ENCODE measurements at regions not wholly inside any gene's neighbourhood (a gene's known extent, or its start where the extent isn't known, plus 50 kb on each side); places are given as distances from the start of the nearest gene placed in this dataset.
A peak's percentile ranks its signal among the peaks of the same experiment; 100 is the strongest.

DNA sequence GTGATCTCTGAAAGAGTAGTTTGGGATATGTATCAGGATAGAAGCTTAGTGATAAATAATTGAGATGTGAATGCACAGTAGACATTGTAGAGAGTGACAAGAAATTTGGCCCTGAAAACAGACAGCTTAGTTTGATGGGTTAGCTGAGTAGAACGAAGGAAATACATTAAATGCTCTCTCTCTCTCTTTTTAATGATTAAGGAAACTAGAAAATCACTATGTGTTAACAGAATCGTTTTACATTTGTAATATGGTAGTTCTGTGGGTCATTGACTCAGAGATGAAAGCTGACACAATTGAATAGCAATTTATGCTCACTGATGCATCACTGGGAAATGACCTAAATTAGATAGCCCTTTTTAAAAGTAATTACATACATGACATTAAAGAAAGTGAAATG, 739.8 kb upstream of the PTPRD start:
- no peaks in the 10 kb centered on the region for H3F3A ChIP-seq (ENCODE audit: low read length, unreplicated experiment)
- H3K27ac ChIP-seq (ENCODE audit: low read length), result no peak overlapping the region
- H3K4me1 ChIP-seq (ENCODE audit: insufficient read depth, low read length), result no peaks in the 10 kb centered on the region
- intact Hi-C loops (cut with micrococcal nuclease), result loop anchor here (5.0 kb wide), 1 partner anchor 510 kb away; no protein-coding TSS in a partner anchor
- TF ChIP-seq EZH2 (IDR thresholded peaks at IDR 0.05; ENCODE audit: low read length, unreplicated experiment) (no peak), EZH2phosphoT487 (IDR thresholded peaks at IDR 0.05; ENCODE audit: borderline replicate concordance, low read length) (no peak)
- TF ChIP-seq, protein P1, sequence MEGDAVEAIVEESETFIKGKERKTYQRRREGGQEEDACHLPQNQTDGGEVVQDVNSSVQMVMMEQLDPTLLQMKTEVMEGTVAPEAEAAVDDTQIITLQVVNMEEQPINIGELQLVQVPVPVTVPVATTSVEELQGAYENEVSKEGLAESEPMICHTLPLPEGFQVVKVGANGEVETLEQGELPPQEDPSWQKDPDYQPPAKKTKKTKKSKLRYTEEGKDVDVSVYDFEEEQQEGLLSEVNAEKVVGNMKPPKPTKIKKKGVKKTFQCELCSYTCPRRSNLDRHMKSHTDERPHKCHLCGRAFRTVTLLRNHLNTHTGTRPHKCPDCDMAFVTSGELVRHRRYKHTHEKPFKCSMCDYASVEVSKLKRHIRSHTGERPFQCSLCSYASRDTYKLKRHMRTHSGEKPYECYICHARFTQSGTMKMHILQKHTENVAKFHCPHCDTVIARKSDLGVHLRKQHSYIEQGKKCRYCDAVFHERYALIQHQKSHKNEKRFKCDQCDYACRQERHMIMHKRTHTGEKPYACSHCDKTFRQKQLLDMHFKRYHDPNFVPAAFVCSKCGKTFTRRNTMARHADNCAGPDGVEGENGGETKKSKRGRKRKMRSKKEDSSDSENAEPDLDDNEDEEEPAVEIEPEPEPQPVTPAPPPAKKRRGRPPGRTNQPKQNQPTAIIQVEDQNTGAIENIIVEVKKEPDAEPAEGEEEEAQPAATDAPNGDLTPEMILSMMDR (conservative IDR thresholded peaks at IDR 0.05; ENCODE audit: low read depth, low read length), result no peak
- H3K9me3 ChIP-seq (ENCODE audit: low read length), result no peaks in the 10 kb centered on the region
- no peaks in the 10 kb centered on the region for H3K9me2 ChIP-seq (replicated peaks; ENCODE audit: low read length)
- BruUV-seq (replicated peaks), result no TSS peak
- no peaks in the 10 kb centered on the region for H3K36me3 ChIP-seq (ENCODE audit: low read depth, low read length)
- no peak overlapping the region for H3K9ac ChIP-seq (ENCODE audit: low read length)
- ATAC-seq (no peak), DNase-seq (no peak)
- POLR2A ChIA-PET (ENCODE audit: unreplicated experiment), result no interaction called here
- no peak overlapping the region for H3K4me3 ChIP-seq (ENCODE audit: low read length)
- no peaks in the 10 kb centered on the region for H4K20me1 ChIP-seq (ENCODE audit: low read length)
- H2AFZ ChIP-seq (ENCODE audit: low read length), result no peak overlapping the region
- no peaks in the 10 kb centered on the region for H3K79me2 ChIP-seq (ENCODE audit: low read length)
- CTCF ChIA-PET, result no interaction called here
- no peak overlapping the region for H3K4me2 ChIP-seq (ENCODE audit: low read length)
- H3K27me3 ChIP-seq (ENCODE audit: low read length), result no peaks in the 10 kb centered on the region

DNA sequence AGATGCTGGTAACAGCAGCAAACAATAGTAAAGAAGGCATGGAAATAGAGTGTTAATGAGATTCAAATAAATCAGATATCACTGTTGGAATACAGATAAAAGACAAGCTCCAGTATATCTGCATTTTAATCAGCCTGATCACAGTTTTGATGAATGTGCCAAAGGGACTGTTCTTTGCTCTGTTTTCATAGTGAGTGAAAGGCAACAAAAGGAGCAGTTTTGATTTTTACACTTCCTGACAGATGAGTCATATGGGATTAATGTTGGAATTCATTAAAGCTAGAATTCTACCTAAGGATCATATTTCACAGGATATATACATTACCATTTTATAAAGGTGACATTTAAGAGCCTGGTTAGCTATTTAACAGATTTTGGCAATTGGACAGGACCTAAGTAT, 743.3 kb upstream of the PTPRD start:
- no peaks in the 10 kb centered on the region for H3K79me2 ChIP-seq (ENCODE audit: low read length)
- H2AFZ ChIP-seq (ENCODE audit: low read length), result no peak overlapping the region
- no peaks in the 10 kb centered on the region for H3K9me2 ChIP-seq (replicated peaks; ENCODE audit: low read length)
- no peaks in the 10 kb centered on the region for H3K9me3 ChIP-seq (ENCODE audit: low read length)
- TF ChIP-seq EZH2phosphoT487 (IDR thresholded peaks at IDR 0.05; ENCODE audit: borderline replicate concordance, low read length) (no peak), EZH2 (IDR thresholded peaks at IDR 0.05; ENCODE audit: low read length, unreplicated experiment) (no peak)
- TF ChIP-seq, protein P1 (conservative IDR thresholded peaks at IDR 0.05; ENCODE audit: low read depth, low read length), result no peak
- no peaks in the 10 kb centered on the region for H4K20me1 ChIP-seq (ENCODE audit: low read length)
- no peaks in the 10 kb centered on the region for H3K27me3 ChIP-seq (ENCODE audit: low read length)
- intact Hi-C loops (cut with micrococcal nuclease), result no loop called here
- no peaks in the 10 kb centered on the region for H3K4me1 ChIP-seq (ENCODE audit: insufficient read depth, low read length)
- no peaks in the 10 kb centered on the region for H3F3A ChIP-seq (ENCODE audit: low read length, unreplicated experiment)
- H3K4me2 ChIP-seq (ENCODE audit: low read length), result no peak overlapping the region
- H3K36me3 ChIP-seq (ENCODE audit: low read depth, low read length), result no peaks in the 10 kb centered on the region
- H3K9ac ChIP-seq (ENCODE audit: low read length), result no peak overlapping the region
- ATAC-seq (peak; percentile 75), DNase-seq (peak; percentile 27)
- POLR2A ChIA-PET (ENCODE audit: unreplicated experiment), result no interaction called here
- no peak overlapping the region for H3K27ac ChIP-seq (ENCODE audit: low read length)
- no peak overlapping the region for H3K4me3 ChIP-seq (ENCODE audit: low read length)
- CTCF ChIA-PET, result no interaction called here
- BruUV-seq (replicated peaks), result no TSS peak

DNA sequence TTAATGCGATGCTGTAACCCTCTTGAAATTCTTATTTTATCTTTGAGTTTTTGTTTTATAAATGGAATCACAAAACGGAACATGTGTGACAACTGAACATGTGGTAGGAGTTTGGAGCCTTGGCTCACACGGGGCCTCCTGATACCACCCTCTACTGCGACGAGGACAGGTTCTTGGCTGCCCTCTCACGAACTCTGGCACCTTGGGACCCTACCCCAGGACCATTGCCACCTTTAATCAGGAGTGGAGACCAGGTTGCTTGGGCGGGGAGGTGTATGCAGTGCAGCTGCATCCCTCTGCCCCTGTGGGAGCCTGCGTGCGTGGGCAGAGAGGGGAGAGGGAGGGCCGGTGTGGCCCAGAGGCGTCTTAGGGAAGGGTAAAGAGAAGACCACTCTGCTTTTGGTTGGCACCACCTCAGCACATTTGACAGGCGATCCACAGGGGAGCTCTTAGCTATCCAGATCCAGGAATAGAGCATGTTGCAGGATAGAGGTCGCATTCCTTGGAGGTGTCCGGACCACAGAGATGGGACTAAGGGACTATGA, 753.9 kb upstream of the PTPRD start:
- H3K27ac ChIP-seq (ENCODE audit: low read length), result no peak overlapping the region
- DNase-seq, result no peak
- no TSS peak for BruUV-seq (replicated peaks)
- H3K79me2 ChIP-seq (ENCODE audit: low read length), result no peaks in the 10 kb centered on the region
- no peak for ATAC-seq
- no peak overlapping the region for H3K9ac ChIP-seq (ENCODE audit: low read length)
- H3K4me1 ChIP-seq (ENCODE audit: insufficient read depth, low read length), result no peaks in the 10 kb centered on the region
- H3K36me3 ChIP-seq (ENCODE audit: low read depth, low read length), result no peaks in the 10 kb centered on the region
- intact Hi-C loops (cut with micrococcal nuclease), result no loop called here
- H3K9me3 ChIP-seq (ENCODE audit: low read length), result no peaks in the 10 kb centered on the region
- no peak overlapping the region for H3K4me2 ChIP-seq (ENCODE audit: low read length)
- no peaks in the 10 kb centered on the region for H3K9me2 ChIP-seq (replicated peaks; ENCODE audit: low read length)
- no peak overlapping the region for H2AFZ ChIP-seq (ENCODE audit: low read length)
- H3K4me3 ChIP-seq (ENCODE audit: low read length), result no peak overlapping the region
- H4K20me1 ChIP-seq (ENCODE audit: low read length), result no peaks in the 10 kb centered on the region
- no peaks in the 10 kb centered on the region for H3K27me3 ChIP-seq (ENCODE audit: low read length)
- ChIA-PET POLR2A (ENCODE audit: unreplicated experiment) (no interaction called here), CTCF (no interaction called here)
- no peaks in the 10 kb centered on the region for H3F3A ChIP-seq (ENCODE audit: low read length, unreplicated experiment)
- TF ChIP-seq, protein P1 (conservative IDR thresholded peaks at IDR 0.05; ENCODE audit: low read depth, low read length), result no peak
- no peak for TF ChIP-seq EZH2 (IDR thresholded peaks at IDR 0.05; ENCODE audit: low read length, unreplicated experiment)
- TF ChIP-seq EZH2phosphoT487 (IDR thresholded peaks at IDR 0.05; ENCODE audit: borderline replicate concordance, low read length), result no peak
